TTC549 (cell line): ENCODE measurements at regions not wholly inside any gene's neighbourhood (a gene's known extent, or its start where the extent isn't known, plus 50 kb on each side); places are given as distances from the start of the nearest gene placed in this dataset.

Experiments
- FAIRE-seq: peaks from 2 replicates; lab custom pipeline; 2012; peaks lifted over from hg19 to GRCh38; lab: Jason Lieb, UNC

- no peak for FAIRE-seq
These were observed 301.1 kb downstream of the IRF8 start for GRCh38 chr16:86199871-86200695.

- no peak for FAIRE-seq
These were observed 301.8 kb downstream of the IRF8 start for GRCh38 chr16:86200722-86201121.

GRCh38 chr16:86201746-86202145 lies 302.8 kb downstream of the IRF8 start:
- FAIRE-seq: no peak

GRCh38 chr16:86202267-86202666 lies 303.3 kb downstream of the IRF8 start:
- no peak for FAIRE-seq

GRCh38 chr16:86202760-86203426 lies 303.9 kb downstream of the IRF8 start:
- no peak for FAIRE-seq

GRCh38 chr16:86203557-86204275 lies 304.8 kb downstream of the IRF8 start:
- no peak for FAIRE-seq

GRCh38 chr16:86205521-86206245 lies 304.6 kb upstream of the FOXF1 start:
- no peak for FAIRE-seq

- FAIRE-seq: no peak
These were observed 303.0 kb upstream of the FOXF1 start for GRCh38 chr16:86207350-86207749.

GRCh38 chr16:86209202-86209601 lies 301.1 kb upstream of the FOXF1 start:
- FAIRE-seq: no peak

GRCh38 chr16:86210403-86211193 lies 299.7 kb upstream of the FOXF1 start:
- no peak for FAIRE-seq

- FAIRE-seq: no peak
These were observed 299.1 kb upstream of the FOXF1 start for GRCh38 chr16:86211265-86211664.

- FAIRE-seq: no peak
These were observed 298.5 kb upstream of the FOXF1 start for GRCh38 chr16:86211800-86212199.

- no peak for FAIRE-seq
These were observed 297.5 kb upstream of the FOXF1 start for GRCh38 chr16:86212706-86213436.

- FAIRE-seq: no peak
These were observed 296.7 kb upstream of the FOXF1 start for GRCh38 chr16:86213437-86214205.

- FAIRE-seq: no peak
These were observed 295.7 kb upstream of the FOXF1 start for GRCh38 chr16:86214326-86215232.

- no peak for FAIRE-seq
These were observed 294.9 kb upstream of the FOXF1 start for GRCh38 chr16:86215233-86215978.

- no peak for FAIRE-seq
These were observed 294.2 kb upstream of the FOXF1 start for GRCh38 chr16:86215979-86216585.

GRCh38 chr16:86216591-86216990 lies 293.7 kb upstream of the FOXF1 start:
- FAIRE-seq: no peak
